Stimulated activated CD4-positive, alpha-beta T cell treated with anti-CD3 and anti-CD28 coated beads, Interleukin-1b, Interleukin-23, amount 100 ng/mL, for 24 hours (primary cell): ENCODE measurements at regions not wholly inside any gene's neighbourhood (a gene's known extent, or its start where the extent isn't known, plus 50 kb on each side); places are given as distances from the start of the nearest gene placed in this dataset.
"Not testable (repeated sequence)": the region's sequence is repeated elsewhere in the genome, so short reads cannot be mapped to it uniquely, and the experiment has no call there.

Source experiments
- DNase-seq, 4 experiments: peaks; one replicate each; pipeline ENCODE4 v3.0.0-alpha.2; 2020; ENCODE audit warnings: low read depth in 4 of 4, low spot score in 1 of 4

- DNase-seq, result no peak
These were observed 134.6 kb upstream of the BOD1L1 start for GRCh38 chr4:13762130-13762529.

DNA sequence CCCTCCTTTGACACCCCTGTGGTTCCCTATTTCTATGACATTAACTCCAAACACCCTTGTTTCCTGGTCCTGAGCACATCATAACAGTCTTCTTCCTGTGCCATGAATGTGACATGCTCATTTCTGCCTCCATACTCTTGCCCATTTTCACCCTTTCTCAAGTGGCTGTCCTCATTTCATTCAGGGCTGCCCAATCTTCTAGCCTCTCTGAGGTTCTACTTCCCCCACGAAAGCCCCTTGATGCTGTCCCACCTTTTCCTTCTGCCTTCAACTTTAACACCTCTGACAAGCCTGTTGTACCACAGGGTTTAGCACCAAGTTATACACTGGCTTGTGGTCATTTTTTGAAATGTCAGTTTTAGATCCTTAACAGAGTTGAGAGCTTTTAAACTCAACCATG, 136.2 kb upstream of the BOD1L1 start:
- no peak for DNase-seq

GRCh38 chr4:13765539-13765938, 138.0 kb upstream of the BOD1L1 start:
- DNase-seq, result no peak

DNA sequence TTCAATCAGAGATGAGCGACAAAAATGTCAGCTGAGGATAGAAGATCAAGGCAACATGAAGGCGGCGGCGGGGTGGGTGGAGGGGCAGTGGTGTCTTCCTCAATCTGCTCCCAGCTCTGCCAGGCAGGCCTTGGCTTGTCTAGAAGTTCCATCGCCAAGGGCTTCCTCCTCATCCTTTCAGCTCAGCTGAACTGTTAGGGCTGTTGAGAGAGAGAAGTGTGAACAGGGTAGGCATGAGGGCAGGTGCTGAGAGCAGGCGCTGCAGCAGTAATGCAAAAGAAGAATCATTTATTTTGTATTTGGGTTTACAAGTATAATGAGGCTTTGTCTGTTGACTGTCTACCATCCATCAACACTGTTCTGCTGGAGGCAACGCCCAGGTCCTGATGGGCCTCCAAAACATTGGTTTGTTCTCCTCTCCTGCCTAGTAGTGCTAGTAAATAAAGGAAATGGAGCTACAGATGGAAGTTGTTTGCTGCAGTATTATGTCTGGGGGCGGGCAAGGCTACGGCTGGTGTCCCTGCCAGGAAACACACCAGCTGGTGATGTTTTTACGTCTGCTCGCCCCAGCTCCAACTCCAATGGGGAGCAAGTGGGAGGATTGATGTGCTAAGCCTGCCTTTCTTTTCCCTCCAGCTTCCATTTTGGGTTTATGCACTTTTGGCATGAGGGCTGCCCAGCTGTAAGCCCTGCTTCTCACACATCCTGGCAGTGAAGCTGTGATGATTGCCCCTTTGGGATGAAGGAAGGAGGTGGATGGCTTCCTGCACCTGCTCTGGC, 139.4 kb upstream of the BOD1L1 start:
- no peak for DNase-seq

DNA sequence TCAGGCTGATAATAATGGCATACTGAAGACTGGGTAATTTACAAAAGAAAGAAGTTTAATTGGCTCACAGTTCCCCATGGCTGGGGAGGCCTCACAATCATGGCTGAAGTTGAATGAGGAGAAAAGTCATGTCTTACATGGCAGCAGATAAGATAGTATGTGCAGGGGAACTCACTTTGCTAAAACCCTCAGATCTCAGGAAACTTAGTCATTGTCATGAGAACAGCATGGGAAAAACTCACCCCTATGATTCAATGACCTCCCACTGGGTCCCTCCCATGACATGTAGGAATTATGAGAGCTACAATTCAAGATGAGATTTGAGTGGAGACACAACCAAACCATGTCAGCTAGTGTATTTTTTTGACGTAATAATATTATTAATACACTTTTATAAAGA, 149.8 kb upstream of the BOD1L1 start:
- DNase-seq, result no peak

GRCh38 chr4:13778367-13778766, 150.8 kb upstream of the BOD1L1 start:
- no peak for DNase-seq

- no peak for DNase-seq
These were observed 154.7 kb upstream of the BOD1L1 start for GRCh38 chr4:13782231-13782630.

GRCh38 chr4:13783800-13784411, 156.4 kb upstream of the BOD1L1 start:
- DNase-seq, result no peak

GRCh38 chr4:13793020-13793710, 165.6 kb upstream of the BOD1L1 start:
- DNase-seq, result no peak

GRCh38 chr4:13794819-13795565, 167.5 kb upstream of the BOD1L1 start:
- DNase-seq, result no peak

DNA sequence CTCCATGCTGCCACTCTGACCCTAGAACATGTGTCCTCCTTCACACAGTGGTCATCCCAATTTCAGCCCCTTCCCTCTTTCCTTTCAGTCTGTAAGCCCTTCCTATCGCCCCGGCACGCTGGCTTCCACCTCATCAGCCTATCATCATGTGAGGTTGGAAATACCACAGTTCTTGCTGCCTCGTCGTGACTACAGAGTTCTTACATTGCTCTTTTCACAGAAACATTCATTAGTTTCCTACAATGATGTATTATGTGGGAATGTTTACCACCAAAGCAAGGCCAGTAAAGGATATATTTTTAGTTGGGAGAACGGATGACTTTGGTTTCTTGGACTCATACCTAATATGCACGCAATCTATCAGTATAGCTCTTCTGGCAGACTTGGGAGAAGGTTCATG, 169.5 kb upstream of the BOD1L1 start:
- no peak for DNase-seq

- DNase-seq, result no peak
These were observed 187.7 kb upstream of the BOD1L1 start for GRCh38 chr4:13815231-13815630.

DNA sequence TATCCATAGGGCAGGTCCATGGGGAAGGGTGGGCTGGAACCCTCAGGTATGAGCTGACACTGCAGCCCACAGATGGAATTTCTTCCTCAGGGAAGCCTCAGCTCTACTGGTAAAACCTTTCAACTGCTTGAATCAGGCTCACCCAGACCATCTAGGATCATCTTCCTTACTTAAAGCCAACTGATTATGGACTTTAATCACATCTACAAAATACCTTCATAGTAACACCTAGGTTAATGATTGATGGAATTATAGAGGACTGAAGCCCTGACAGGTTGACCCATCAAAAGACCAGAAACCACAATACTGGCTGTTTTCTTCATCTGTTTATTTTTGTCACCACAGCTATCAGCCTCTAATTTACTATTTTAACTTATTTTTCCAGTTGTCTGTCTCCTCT, 188.9 kb upstream of the BOD1L1 start:
- no peak for DNase-seq

- no peak for DNase-seq
These were observed 194.0 kb upstream of the BOD1L1 start for GRCh38 chr4:13821522-13821921.

DNA sequence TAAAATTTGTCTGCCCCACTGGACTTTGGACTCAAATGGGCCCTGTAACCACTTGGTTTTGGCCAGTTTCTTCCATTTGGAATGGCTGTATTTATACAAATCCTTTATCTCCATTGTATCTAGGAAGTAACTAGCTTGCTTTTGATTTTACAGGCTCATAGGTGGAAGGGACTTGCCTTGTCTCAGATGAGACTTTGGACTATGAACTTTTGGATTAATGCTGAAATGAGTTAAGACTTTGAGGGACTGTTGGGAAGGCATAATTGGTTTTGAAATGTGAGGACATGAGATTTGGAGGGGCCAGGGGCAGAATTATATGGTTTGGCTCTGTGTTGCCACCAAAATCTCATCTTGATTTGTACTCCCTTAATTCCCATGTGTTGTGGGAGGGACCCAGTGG, 198.3 kb upstream of the BOD1L1 start:
- DNase-seq, result not testable (repeated sequence)

GRCh38 chr4:13829457-13829856, 201.9 kb upstream of the BOD1L1 start:
- DNase-seq, result no peak

- no peak for DNase-seq
These were observed 202.9 kb upstream of the BOD1L1 start for GRCh38 chr4:13830449-13830848.

GRCh38 chr4:13833171-13833804, 205.8 kb upstream of the BOD1L1 start:
- DNase-seq, result no peak

GRCh38 chr4:13836946-13837912, 209.7 kb upstream of the BOD1L1 start:
- no peak for DNase-seq
